NCI-H2029 (cell line): ENCODE measurements at regions not wholly inside any gene's neighbourhood (a gene's known extent, or its start where the extent isn't known, plus 50 kb on each side); places are given as distances from the start of the nearest gene placed in this dataset.
"Not testable (repeated sequence)": the region's sequence is repeated elsewhere in the genome, so short reads cannot be mapped to it uniquely, and the experiment has no call there.

Experiments
- DNase-seq: peaks from one replicate; lab custom pipeline; 2025; lab: John Stamatoyannopoulos, UW

DNA sequence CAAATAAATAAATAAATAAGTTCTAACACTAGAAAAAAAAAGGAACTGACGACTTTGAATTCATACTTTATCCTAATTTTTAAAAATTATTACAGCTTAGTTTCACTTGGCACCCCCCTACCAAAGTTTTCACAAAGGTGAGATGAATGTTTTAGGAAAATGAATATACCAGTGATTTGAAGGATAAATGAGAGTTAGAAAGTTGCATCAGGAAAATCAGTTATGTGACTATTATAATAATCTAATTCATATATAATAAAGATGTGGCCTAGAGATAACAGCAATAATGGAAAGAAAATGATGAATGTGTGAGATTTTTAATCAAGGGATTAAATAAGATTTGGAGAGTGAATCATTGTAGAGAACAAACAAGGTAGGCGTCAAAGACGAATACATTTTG is 103.0 kb upstream of the RAP1B start:
- no peak for DNase-seq

DNA sequence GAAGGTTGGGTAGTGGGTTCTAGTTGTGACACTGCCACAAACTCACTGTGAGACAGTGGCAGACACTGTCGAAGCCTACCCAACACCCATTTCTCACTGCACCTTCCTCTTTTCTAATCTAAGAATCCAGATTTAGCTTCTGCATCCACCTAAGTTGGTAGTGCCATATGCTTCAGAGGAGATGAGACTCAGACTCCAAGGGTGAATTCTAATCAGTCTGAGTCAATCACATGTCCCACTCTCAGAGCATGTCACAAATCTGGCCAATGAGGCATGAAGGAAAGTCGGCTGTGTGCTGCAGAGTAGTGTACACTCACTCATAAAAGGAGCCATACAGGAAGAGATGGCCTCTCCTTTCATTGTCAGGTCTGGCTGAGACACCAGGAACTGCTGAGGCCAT is 102.1 kb upstream of the RAP1B start:
- no peak for DNase-seq

GRCh38 chr12:68509242-68509641 is 101.5 kb upstream of the RAP1B start:
- DNase-seq, result no peak

DNA sequence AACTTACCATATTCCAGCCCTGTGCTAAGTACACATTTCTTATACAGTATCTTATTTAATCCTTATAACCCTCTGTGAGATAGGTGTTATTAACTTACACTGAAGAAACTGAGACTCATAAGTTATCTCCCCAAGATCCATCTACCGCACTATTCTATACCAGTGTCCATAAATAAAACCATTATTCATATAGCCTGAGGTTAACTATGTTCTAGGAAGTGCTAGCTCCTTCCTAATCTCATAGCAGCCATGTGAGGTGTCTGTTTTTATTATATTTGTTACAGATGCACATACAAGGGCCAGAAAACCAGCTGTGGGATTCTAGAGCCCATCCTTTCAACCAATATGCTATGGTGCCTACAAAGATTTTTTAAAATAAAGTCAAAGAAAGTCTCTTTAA is 100.3 kb upstream of the RAP1B start:
- DNase-seq, result no peak

GRCh38 chr12:68514807-68515411 is 95.8 kb upstream of the RAP1B start:
- DNase-seq, result no peak

DNA sequence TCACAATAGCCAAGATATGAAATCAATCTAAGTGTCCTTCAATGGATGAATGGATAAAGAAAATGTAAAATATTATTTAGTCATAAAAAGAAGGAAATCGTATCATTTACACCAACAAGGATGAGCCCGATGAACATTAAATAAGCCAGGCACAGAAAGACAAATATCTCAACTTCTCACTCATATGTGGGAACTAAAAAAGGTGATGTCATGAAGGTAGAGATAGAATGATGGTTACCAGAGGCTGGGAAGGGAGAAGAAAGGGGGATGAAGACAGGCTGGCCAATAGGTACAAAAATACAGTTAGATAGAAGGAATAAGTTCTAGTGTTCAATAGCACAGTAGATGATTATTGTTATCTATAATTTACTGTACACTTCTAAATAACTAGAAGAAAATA is 94.9 kb upstream of the RAP1B start:
- DNase-seq, result no peak

DNA sequence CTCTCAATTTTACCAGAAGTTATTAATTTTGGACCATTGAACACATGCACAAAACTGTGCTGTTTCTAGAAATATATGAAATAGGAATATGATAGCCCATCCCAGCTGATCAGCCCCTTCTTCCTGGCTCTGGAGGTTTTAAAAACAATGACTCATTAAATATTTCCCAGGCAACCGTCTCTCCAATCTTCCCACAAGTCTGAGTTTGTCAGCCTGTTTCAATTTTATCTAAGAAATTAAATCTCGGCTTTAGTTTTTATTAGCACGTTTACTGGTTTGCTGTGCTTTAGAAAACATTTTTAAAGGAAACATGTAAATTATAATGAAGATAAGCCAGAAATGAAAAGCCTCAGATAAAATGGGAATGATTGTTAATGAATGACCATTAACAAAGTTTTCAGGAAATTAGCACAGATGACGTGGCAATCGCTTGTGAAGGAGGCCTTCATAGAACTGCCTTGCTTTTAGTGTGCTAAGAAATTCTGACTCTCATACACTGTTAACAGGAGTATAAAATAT is 89.3 kb upstream of the RAP1B start:
- no peak for DNase-seq

DNA sequence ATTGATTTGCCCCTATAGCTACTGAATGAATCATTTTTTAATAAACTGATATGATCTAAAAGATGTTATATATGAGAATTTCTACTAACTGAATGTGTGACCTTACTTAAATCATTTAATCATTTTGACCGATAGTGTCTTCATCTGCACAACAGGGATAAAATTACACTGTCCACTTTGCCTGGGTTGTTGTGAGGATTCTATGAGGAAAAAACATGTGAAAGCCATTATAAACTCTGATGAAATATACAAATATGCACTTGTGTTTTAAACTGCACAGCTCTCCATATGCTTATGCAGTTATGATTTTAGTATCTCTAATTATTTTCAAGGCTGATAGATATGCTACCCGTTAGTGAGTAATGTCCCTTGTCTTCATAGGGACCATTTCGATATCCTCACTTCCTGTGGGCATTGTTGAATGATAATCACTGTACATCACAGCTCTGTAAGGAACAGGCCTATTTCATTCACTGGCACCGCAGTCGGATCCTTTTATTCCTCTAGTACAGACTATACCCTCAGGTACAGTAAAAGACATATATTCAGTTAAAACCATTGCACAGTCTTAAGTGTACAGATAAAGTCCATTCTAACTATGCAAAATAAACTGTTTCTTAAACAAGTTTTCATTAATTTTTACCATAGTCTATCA is 88.7 kb upstream of the RAP1B start:
- no peak for DNase-seq

DNA sequence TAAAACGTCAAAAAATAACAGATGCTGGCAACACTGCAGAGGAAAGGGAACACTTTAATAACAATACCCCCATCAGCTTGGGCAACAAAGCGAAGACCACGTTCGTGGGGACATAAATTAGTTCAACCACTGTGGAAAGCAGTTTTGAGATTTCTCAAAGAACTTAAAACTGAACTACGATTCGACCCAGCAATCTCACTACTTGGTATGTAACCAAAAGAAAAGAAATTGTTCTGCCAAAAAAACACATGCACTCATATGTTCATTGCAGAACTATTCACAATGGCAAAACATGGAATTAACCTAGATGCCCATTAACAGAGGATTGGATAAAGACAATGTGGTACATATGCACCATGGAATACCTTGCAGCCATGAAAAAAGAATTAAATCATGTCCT is 81.2 kb upstream of the RAP1B start:
- DNase-seq, result no peak

DNA sequence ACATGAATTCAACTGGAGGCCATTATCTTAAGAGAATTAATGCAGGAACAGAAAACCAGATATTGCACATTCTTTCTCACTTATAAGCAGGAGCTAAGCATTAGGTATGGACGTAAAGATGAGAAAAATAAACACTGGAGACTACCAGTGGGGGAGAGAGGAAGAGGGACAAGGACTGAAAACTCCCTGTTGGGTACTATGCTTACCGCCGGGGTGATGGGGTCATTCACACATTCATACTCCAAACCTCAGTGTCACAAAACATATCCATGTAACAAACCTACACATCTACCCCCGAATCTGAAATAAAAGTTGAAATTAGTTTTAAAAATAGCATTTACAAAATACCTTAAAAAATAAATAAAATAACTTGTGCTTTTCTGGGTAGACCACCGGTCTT is 80.8 kb upstream of the RAP1B start:
- no peak for DNase-seq

GRCh38 chr12:68530299-68530698 is 80.4 kb upstream of the RAP1B start:
- no peak for DNase-seq

DNA sequence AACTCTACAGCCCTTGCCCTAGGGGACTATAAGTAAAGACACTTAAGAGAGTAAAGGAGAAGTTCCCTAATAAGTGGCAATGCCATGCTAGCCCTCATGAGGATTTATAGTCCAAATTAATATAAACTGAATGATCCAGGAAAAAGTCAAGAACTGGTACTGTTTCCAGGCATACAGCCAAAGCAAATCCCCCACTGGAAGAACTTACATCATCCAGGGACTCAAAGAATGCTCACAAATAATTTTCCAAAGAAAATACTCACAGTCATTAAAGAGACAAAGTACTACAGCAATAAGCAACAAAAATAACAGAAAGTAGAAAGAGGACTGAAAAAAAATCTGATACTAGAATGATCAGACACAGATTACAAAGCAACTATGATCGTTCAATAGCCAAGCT is 79.7 kb upstream of the RAP1B start:
- no peak for DNase-seq

GRCh38 chr12:68532204-68532886 is 78.4 kb upstream of the RAP1B start:
- no peak for DNase-seq

- DNase-seq, result no peak
These were observed 77.8 kb upstream of the RAP1B start for GRCh38 chr12:68532887-68533248.

DNA sequence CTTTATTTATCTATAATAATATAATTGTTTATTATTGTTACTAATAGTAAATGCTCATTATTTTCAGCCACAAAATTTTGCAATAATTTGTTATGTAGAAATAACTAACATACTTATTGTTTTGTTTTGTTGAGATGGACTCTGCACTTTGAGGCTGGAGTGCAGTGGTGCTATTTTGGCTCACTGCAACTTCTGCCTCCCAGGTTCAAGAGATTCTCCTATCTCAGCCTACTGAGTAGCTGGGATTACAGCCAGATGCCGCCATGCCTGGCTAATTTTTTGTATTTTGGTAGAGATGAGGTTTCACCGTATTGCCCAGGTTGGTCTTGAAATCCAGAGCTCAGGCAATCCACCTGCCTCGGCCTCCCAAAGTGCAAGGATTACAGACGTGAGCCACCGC is 76.6 kb upstream of the RAP1B start:
- no peak for DNase-seq

DNA sequence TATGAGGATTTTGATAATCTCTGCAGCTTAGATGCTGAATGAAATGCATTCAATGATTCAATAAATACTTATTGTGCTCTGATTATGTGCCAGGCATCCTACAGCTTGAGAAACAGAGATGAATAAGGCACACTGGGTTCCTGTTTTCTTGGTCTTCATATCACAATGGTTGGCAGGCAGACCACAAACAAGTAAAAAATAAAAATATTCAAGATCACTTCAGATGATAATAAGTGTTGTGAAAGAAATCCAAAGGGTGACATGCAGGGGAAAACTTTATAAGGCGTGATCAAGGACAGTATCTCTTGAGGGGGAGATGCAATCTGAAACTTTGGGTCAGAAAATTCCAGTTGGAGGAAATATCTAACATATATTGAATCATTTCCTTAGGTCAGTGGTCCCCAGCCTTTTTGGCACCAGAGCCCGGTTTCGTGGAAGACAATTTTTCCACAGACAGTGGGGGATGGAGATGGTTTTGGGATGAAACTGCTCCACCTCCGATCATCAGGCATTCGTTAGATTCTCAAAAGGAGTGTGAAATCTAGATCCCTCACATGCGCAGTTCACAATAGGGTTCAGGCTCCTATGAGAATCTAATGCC is 73.7 kb upstream of the RAP1B start:
- no peak for DNase-seq

GRCh38 chr12:68537571-68537970 is 73.1 kb upstream of the RAP1B start:
- no peak for DNase-seq

DNA sequence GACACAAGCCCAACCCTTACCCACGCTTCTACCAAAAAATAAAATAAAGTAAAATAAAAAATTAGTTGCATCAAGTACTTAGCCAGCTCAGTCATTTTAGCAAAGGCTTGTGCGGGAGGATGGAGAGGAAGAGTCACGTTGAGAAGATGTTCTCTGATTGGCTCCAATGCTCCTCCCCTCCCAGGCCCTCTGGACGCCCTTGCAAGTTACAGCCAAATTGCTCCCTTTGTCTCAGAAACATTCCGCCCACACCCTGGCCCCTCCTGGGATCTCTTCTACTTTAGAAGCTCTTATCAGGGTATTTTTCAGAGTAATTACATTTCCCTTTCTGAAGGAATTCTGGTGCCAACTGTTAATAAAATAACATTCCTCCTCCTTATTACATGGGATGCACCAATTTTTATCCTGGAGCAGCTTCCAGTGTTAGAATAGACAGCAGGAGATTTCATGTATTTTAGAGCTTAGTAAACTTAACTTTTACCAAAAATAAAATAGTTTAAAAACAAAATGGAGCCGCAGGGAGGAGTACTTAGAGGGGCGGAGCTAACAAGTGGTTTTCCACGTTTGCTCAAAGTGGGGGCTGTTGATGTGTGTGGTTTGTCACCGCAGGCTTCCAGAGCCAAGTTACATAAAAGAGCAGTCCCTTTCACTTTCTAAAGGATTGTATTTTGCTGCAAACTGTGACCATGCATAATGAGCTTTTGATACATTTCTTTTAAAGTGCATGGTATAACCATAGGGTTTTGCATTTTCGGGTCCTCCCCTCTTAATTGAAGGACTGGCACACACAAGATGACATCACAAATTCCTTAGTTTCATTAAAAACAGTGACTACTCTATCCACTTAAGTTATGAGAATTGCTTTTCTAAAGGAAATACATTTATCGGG is 71.7 kb upstream of the RAP1B start:
- peak; percentile 88 for DNase-seq

DNA sequence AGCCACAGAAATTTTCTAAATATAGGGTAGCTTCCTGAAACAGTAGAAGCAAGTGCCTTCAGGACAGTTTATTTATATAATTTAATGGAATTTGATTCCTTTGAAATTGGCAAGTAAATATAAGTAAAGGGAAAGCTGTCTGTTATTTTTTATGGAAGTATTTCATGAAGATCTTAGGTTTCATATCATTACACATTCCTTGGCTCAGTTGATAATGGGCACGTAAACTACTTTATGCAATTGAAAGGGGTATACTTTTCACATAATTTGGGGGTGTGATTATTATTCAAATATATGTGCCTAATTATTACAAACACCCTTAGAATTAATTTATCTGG is 71.1 kb upstream of the RAP1B start:
- no peak for DNase-seq

- not testable (repeated sequence) for DNase-seq
These were observed 69.9 kb upstream of the RAP1B start for GRCh38 chr12:68540768-68541167.

- not testable (repeated sequence) for DNase-seq
These were observed 63.4 kb upstream of the RAP1B start for GRCh38 chr12:68547318-68547717.

DNA sequence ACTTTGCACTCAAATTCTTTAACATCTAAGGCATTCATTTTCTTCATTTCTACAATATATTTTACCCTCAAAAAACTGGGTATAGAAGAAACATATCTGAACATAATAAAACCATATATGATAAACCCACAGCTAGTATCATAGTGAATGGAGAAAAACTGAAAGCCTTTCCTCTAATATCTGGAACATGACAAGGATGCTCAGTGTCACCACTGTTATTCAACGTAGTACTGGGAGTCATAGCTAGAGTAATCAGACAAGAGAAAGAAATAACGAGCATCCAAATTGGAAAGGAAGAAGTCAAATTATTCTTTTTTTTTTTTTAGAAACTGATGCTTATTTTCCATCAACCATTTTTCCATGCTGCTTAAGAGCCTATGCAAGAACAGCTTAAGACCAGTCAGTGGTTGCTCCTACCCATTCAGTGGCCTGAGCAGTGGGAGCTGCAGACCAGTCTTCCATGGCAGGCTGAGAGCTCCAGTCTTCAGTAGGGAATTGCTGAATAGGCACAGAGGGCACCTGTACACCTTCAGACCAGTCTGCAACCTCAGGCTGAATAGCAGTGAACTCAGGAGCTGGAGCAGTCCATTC is 58.0 kb upstream of the RAP1B start:
- DNase-seq, result not testable (repeated sequence)
